H1 (cell line): ENCODE measurements at regions not wholly inside any gene's neighbourhood (a gene's known extent, or its start where the extent isn't known, plus 50 kb on each side); places are given as distances from the start of the nearest gene placed in this dataset.

Experiments used
- HDAC6 ChIP-seq: IDR thresholded peaks from one replicate; pipeline ENCODE4 v1.7.1; 2012; ENCODE audit warnings: low read depth, mild to moderate bottlenecking, inconsistent platforms, low read length, moderate library complexity
- TF ChIP-seq, protein P1 (sequence below), 3 experiments: IDR thresholded peaks; 1 replicate in 2 of 3; 2 replicates in 1 of 3; pipeline versions ENCODE4 v1.5.1 to v1.6.1; 2011; ENCODE audit warnings: low read length in 3 of 3, mild to moderate bottlenecking in 3 of 3, inconsistent platforms in 2 of 3, low read depth in 1 of 3, moderate library complexity in 1 of 3; ENCODE audit not compliant: insufficient read depth in 1 of 3; ENCODE audit errors: control extremely low read depth in 1 of 3

DNA sequence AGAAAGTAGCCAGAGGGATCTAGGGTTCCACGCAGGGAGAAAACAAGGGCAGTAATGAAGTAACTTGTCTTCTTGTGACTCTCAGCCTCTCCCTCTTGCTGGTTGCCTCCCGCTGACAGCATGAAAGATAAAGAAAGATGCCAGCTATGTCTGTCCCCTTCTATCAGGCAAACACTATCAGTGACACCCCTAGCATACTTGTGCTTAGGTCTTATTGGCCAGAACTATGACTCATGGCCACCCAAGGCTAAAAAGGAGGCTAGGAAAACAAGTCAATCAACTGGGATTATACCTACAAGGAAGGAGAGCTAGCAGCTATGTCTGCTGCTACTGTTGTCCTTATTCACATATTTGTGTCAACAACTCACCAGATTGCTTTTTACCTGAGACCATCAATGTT, 206.8 kb upstream of the SOX4 start (continued):
- TF ChIP-seq, protein P1, sequence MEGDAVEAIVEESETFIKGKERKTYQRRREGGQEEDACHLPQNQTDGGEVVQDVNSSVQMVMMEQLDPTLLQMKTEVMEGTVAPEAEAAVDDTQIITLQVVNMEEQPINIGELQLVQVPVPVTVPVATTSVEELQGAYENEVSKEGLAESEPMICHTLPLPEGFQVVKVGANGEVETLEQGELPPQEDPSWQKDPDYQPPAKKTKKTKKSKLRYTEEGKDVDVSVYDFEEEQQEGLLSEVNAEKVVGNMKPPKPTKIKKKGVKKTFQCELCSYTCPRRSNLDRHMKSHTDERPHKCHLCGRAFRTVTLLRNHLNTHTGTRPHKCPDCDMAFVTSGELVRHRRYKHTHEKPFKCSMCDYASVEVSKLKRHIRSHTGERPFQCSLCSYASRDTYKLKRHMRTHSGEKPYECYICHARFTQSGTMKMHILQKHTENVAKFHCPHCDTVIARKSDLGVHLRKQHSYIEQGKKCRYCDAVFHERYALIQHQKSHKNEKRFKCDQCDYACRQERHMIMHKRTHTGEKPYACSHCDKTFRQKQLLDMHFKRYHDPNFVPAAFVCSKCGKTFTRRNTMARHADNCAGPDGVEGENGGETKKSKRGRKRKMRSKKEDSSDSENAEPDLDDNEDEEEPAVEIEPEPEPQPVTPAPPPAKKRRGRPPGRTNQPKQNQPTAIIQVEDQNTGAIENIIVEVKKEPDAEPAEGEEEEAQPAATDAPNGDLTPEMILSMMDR (IDR thresholded peaks at IDR 0.05; ENCODE audit: control extremely low read depth in 1 of 3, insufficient read depth in 1 of 3, low read depth in 1 of 3, low read length in 3 of 3): no peak
- TF ChIP-seq HDAC6: no peak
